C4-2B (cell line): ENCODE measurements at regions not wholly inside any gene's neighbourhood (a gene's known extent, or its start where the extent isn't known, plus 50 kb on each side); places are given as distances from the start of the nearest gene placed in this dataset.
"Not testable (repeated sequence)": the region's sequence is repeated elsewhere in the genome, so short reads cannot be mapped to it uniquely, and the experiment has no call there.

Experiments
- H3K27ac ChIP-seq: fragments of 450-650 bp; 2 replicates; pipeline ENCODE4 v1.5.1; 2017
- CTCF ChIP-seq: fragments of 450-650 bp; conservative IDR thresholded peaks from 2 replicates; pipeline ENCODE4 v1.5.1; 2017; ENCODE audit warnings: mild to moderate bottlenecking
- ZFX ChIP-seq: fragments of 450-650 bp; IDR thresholded peaks from 2 replicates; pipeline ENCODE4 v1.6.1; 2017

GRCh38 chr7:109638321-109638720, 1068.6 kb downstream of the DNAJB9 start:
- H3K27ac ChIP-seq, result no peak overlapping the region
- TF ChIP-seq ZFX, result no peak
- TF ChIP-seq CTCF, result no peak

GRCh38 chr7:109639561-109639960, 1069.9 kb downstream of the DNAJB9 start:
- H3K27ac ChIP-seq, result no peak overlapping the region
- TF ChIP-seq CTCF, result no peak
- no peak for TF ChIP-seq ZFX

- no peak overlapping the region for H3K27ac ChIP-seq
- no peak for TF ChIP-seq ZFX
- TF ChIP-seq CTCF, result no peak
Observed at GRCh38 chr7:109641445-109641844, 1071.8 kb downstream of the DNAJB9 start.

- TF ChIP-seq CTCF (no peak), ZFX (no peak)
- no peak overlapping the region for H3K27ac ChIP-seq
Observed at GRCh38 chr7:109646124-109646523, 1076.5 kb downstream of the DNAJB9 start.

- not testable (repeated sequence) for H3K27ac ChIP-seq
Observed at GRCh38 chr7:109646594-109646993, 1076.9 kb downstream of the DNAJB9 start.

GRCh38 chr7:109647263-109647662, 1077.6 kb downstream of the DNAJB9 start:
- not testable (repeated sequence) for H3K27ac ChIP-seq

- TF ChIP-seq CTCF (no peak), ZFX (no peak)
- H3K27ac ChIP-seq, result no peak overlapping the region
Observed at GRCh38 chr7:109659261-109659660, 1089.6 kb downstream of the DNAJB9 start.

- no peak for TF ChIP-seq CTCF
- no peak for TF ChIP-seq ZFX
- H3K27ac ChIP-seq, result no peak overlapping the region
Observed at GRCh38 chr7:109660401-109660800, 1090.7 kb downstream of the DNAJB9 start.

- TF ChIP-seq CTCF, result no peak
- TF ChIP-seq ZFX, result no peak
- H3K27ac ChIP-seq, result no peak overlapping the region
Observed at GRCh38 chr7:109663806-109664205, 1094.1 kb downstream of the DNAJB9 start.

- not testable (repeated sequence) for H3K27ac ChIP-seq
Observed at GRCh38 chr7:109687269-109687668, 1117.6 kb downstream of the DNAJB9 start.

GRCh38 chr7:109692613-109693012, 1122.9 kb downstream of the DNAJB9 start:
- not testable (repeated sequence) for H3K27ac ChIP-seq
